ENCODE measurements at regions not wholly inside any gene's neighbourhood (a gene's known extent, or its start where the extent isn't known, plus 50 kb on each side); places are given as distances from the start of the nearest gene placed in this dataset.
"Not testable (repeated sequence)": the region's sequence is repeated elsewhere in the genome, so short reads cannot be mapped to it uniquely, and the experiment has no call there.

GRCh38 chr20:41784209-41784958, 166.2 kb upstream of the CHD6 start:
- DNase-seq (ENCODE audit: low read depth), result no peak

- DNase-seq (ENCODE audit: low read depth), result no peak
Measured at GRCh38 chr20:41783423-41784208, 165.4 kb upstream of the CHD6 start.

GRCh38 chr20:41782730-41783406, 164.7 kb upstream of the CHD6 start:
- DNase-seq (ENCODE audit: low read depth), result no peak

- no peak for DNase-seq (ENCODE audit: low read depth)
Measured at GRCh38 chr20:41782255-41782654, 164.1 kb upstream of the CHD6 start.

GRCh38 chr20:41776421-41776820, 158.2 kb upstream of the CHD6 start:
- no peak for DNase-seq (ENCODE audit: low read depth)

GRCh38 chr20:41774291-41774690, 156.1 kb upstream of the CHD6 start:
- no peak for DNase-seq (ENCODE audit: low read depth)

GRCh38 chr20:41770965-41771364, 152.8 kb upstream of the CHD6 start:
- DNase-seq (ENCODE audit: low read depth), result no peak

- DNase-seq (ENCODE audit: low read depth), result no peak
Measured at GRCh38 chr20:41770427-41770826, 152.2 kb upstream of the CHD6 start.

GRCh38 chr20:41769592-41770018, 151.4 kb upstream of the CHD6 start:
- no peak for DNase-seq (ENCODE audit: low read depth)

- no peak for DNase-seq (ENCODE audit: low read depth)
Measured at GRCh38 chr20:41750137-41750536, 132.0 kb upstream of the CHD6 start.

- no peak for DNase-seq (ENCODE audit: low read depth)
Measured at GRCh38 chr20:41748756-41749582, 130.8 kb upstream of the CHD6 start.

GRCh38 chr20:41748051-41748450, 129.9 kb upstream of the CHD6 start:
- no peak for DNase-seq (ENCODE audit: low read depth)

- DNase-seq (ENCODE audit: low read depth), result no peak
Measured at GRCh38 chr20:41747226-41747625, 129.0 kb upstream of the CHD6 start.

- no peak for DNase-seq (ENCODE audit: low read depth)
Measured at GRCh38 chr20:41746635-41747034, 128.5 kb upstream of the CHD6 start.

- DNase-seq (ENCODE audit: low read depth), result peak; percentile 48
Measured at GRCh38 chr20:41738604-41739206, 120.5 kb upstream of the CHD6 start.

- no peak for DNase-seq (ENCODE audit: low read depth)
Measured at GRCh38 chr20:41735949-41736348, 117.8 kb upstream of the CHD6 start.

GRCh38 chr20:41734506-41734945, 116.3 kb upstream of the CHD6 start:
- peak; percentile 24 for DNase-seq (ENCODE audit: low read depth)

GRCh38 chr20:41733151-41733550, 115.0 kb upstream of the CHD6 start:
- no peak for DNase-seq (ENCODE audit: low read depth)

GRCh38 chr20:41731198-41731597, 113.0 kb upstream of the CHD6 start:
- DNase-seq (ENCODE audit: low read depth), result not testable (repeated sequence)

GRCh38 chr20:41727681-41728080, 109.5 kb upstream of the CHD6 start:
- DNase-seq (ENCODE audit: low read depth), result not testable (repeated sequence)

- no peak for DNase-seq (ENCODE audit: low read depth)
Measured at GRCh38 chr20:41726727-41727126, 108.5 kb upstream of the CHD6 start.
